Activated CD4-positive, alpha-beta memory T cell treated with anti-CD3 and anti-CD28 coated beads for 36 hours (primary cell): ENCODE measurements at regions not wholly inside any gene's neighbourhood (a gene's known extent, or its start where the extent isn't known, plus 50 kb on each side); places are given as distances from the start of the nearest gene placed in this dataset.

Experiments
- CTCF ChIA-PET: fragments of 350-600 bp; sonication (Branson Sonifier 250); formaldehyde crosslinking; loops from one replicate; lab custom pipeline; 2021; ENCODE audit warnings: antibody characterized with exemption, inconsistent platforms; lab: Charles Lee
- POLR2A ChIA-PET: fragments of 350-600 bp; sonication (Branson Sonifier 250); formaldehyde crosslinking; loops from one replicate; lab custom pipeline; 2021; ENCODE audit warnings: antibody characterized with exemption; lab: Charles Lee
- DNase-seq: peaks from one replicate; pipeline ENCODE4 v3.0.0-alpha.2; 2020
- H3K27ac Mint-ChIP-seq: one replicate; pipeline ENCODE4 v1.8.0; 2021; ENCODE audit warnings: mixed read lengths
- H3K27me3 Mint-ChIP-seq: one replicate; pipeline ENCODE4 v1.8.0; 2021; ENCODE audit warnings: mixed read lengths
- H3K36me3 Mint-ChIP-seq: one replicate; pipeline ENCODE4 v1.8.0; 2021; ENCODE audit warnings: mixed read lengths
- H3K4me1 Mint-ChIP-seq: one replicate; pipeline ENCODE4 v1.8.0; 2021; ENCODE audit warnings: low read depth, mixed read lengths
- H3K4me3 Mint-ChIP-seq: one replicate; pipeline ENCODE4 v1.8.0; 2021; ENCODE audit warnings: mild to moderate bottlenecking, mixed read lengths
- H3K9me3 Mint-ChIP-seq: one replicate; pipeline ENCODE4 v1.8.0; 2021; ENCODE audit warnings: mixed read lengths
- intact Hi-C: fragments of 100-400 bp; cut with micrococcal nuclease; formaldehyde crosslinking; loops from one replicate; pipeline ENCODE4 v1.15.1; 2023

- H3K27ac Mint-ChIP-seq = no peak overlapping the region
- no peaks in the 10 kb centered on the region for H3K9me3 Mint-ChIP-seq
- no peaks in the 10 kb centered on the region for H3K36me3 Mint-ChIP-seq
- no peaks in the 10 kb centered on the region for H3K4me1 Mint-ChIP-seq
- no peak overlapping the region for H3K4me3 Mint-ChIP-seq
- H3K27me3 Mint-ChIP-seq = peaks cover 4% of the 10 kb centered on the region
- ChIA-PET CTCF (no interaction called here), POLR2A (no interaction called here)
- DNase-seq = no peak
- intact Hi-C loops = no loop called here
Observed at GRCh38 chr19:32165750-32166149, 179.7 kb upstream of the ZNF507 start.

GRCh38 chr19:32166238-32166637 is 179.2 kb upstream of the ZNF507 start:
- no peak for DNase-seq
- no peak overlapping the region for H3K27ac Mint-ChIP-seq
- no peaks in the 10 kb centered on the region for H3K4me1 Mint-ChIP-seq
- H3K27me3 Mint-ChIP-seq = peaks cover 4% of the 10 kb centered on the region
- intact Hi-C loops = no loop called here
- H3K4me3 Mint-ChIP-seq = no peak overlapping the region
- no peaks in the 10 kb centered on the region for H3K36me3 Mint-ChIP-seq
- CTCF ChIA-PET = no interaction called here
- no peaks in the 10 kb centered on the region for H3K9me3 Mint-ChIP-seq
- POLR2A ChIA-PET = no interaction called here

- no peak for DNase-seq
- ChIA-PET CTCF (no interaction called here), POLR2A (no interaction called here)
- H3K4me3 Mint-ChIP-seq = no peak overlapping the region
- peaks cover 4% of the 10 kb centered on the region for H3K27me3 Mint-ChIP-seq
- no peak overlapping the region for H3K27ac Mint-ChIP-seq
- H3K9me3 Mint-ChIP-seq = no peaks in the 10 kb centered on the region
- H3K36me3 Mint-ChIP-seq = no peaks in the 10 kb centered on the region
- no peaks in the 10 kb centered on the region for H3K4me1 Mint-ChIP-seq
- intact Hi-C loops = no loop called here
Observed at GRCh38 chr19:32168111-32168510, 177.3 kb upstream of the ZNF507 start.

GRCh38 chr19:32168606-32169005 is 176.8 kb upstream of the ZNF507 start:
- ChIA-PET CTCF (no interaction called here), POLR2A (no interaction called here)
- no peak for DNase-seq
- no peaks in the 10 kb centered on the region for H3K9me3 Mint-ChIP-seq
- H3K27ac Mint-ChIP-seq = no peak overlapping the region
- no peak overlapping the region for H3K4me3 Mint-ChIP-seq
- H3K36me3 Mint-ChIP-seq = no peaks in the 10 kb centered on the region
- peaks cover 4% of the 10 kb centered on the region for H3K27me3 Mint-ChIP-seq
- H3K4me1 Mint-ChIP-seq = no peaks in the 10 kb centered on the region
- intact Hi-C loops = no loop called here

- POLR2A ChIA-PET = no interaction called here
- Mint-ChIP-seq H3K9me3 (no peaks in the 10 kb centered on the region), H3K36me3 (no peaks in the 10 kb centered on the region), H3K27ac (no peak overlapping the region), H3K4me1 (no peaks in the 10 kb centered on the region), H3K4me3 (no peak overlapping the region), H3K27me3 (peaks cover 2% of the 10 kb centered on the region)
- CTCF ChIA-PET = no interaction called here
- intact Hi-C loops = no loop called here
- DNase-seq = no peak
Observed at GRCh38 chr19:32171719-32172151, 173.7 kb upstream of the ZNF507 start.

GRCh38 chr19:32172566-32173160 is 172.7 kb upstream of the ZNF507 start:
- no peaks in the 10 kb centered on the region for H3K4me1 Mint-ChIP-seq
- H3K4me3 Mint-ChIP-seq = no peak overlapping the region
- H3K9me3 Mint-ChIP-seq = no peaks in the 10 kb centered on the region
- intact Hi-C loops = no loop called here
- DNase-seq = no peak
- no peak overlapping the region for H3K27ac Mint-ChIP-seq
- ChIA-PET CTCF (no interaction called here), POLR2A (interaction anchor here (0.6 kb wide), 1 partner anchor 251 kb away, joined by 3 read pairs; no protein-coding TSS in a partner anchor)
- no peaks in the 10 kb centered on the region for H3K36me3 Mint-ChIP-seq
- H3K27me3 Mint-ChIP-seq = peaks cover 2% of the 10 kb centered on the region

GRCh38 chr19:32173836-32174235 is 171.6 kb upstream of the ZNF507 start:
- H3K9me3 Mint-ChIP-seq = no peaks in the 10 kb centered on the region

GRCh38 chr19:32174386-32175113 is 170.9 kb upstream of the ZNF507 start:
- H3K4me1 Mint-ChIP-seq = no peaks in the 10 kb centered on the region
- intact Hi-C loops = no loop called here
- H3K27me3 Mint-ChIP-seq = peaks cover 2% of the 10 kb centered on the region
- no peak overlapping the region for H3K4me3 Mint-ChIP-seq
- no peak overlapping the region for H3K27ac Mint-ChIP-seq
- ChIA-PET CTCF (no interaction called here), POLR2A (no interaction called here)
- no peaks in the 10 kb centered on the region for H3K36me3 Mint-ChIP-seq
- no peaks in the 10 kb centered on the region for H3K9me3 Mint-ChIP-seq
- no peak for DNase-seq

More at GRCh38 chr19:32173836-32174235, 171.6 kb upstream of the ZNF507 start:
- Mint-ChIP-seq H3K4me3 (no peak overlapping the region), H3K4me1 (no peaks in the 10 kb centered on the region), H3K27me3 (peaks cover 2% of the 10 kb centered on the region), H3K36me3 (no peaks in the 10 kb centered on the region), H3K27ac (no peak overlapping the region)
- intact Hi-C loops = no loop called here
- no peak for DNase-seq
- CTCF ChIA-PET = no interaction called here
- POLR2A ChIA-PET = no interaction called here

- no peaks in the 10 kb centered on the region for H3K9me3 Mint-ChIP-seq
- no peak for DNase-seq
- no peaks in the 10 kb centered on the region for H3K36me3 Mint-ChIP-seq
- no peak overlapping the region for H3K4me3 Mint-ChIP-seq
- H3K4me1 Mint-ChIP-seq = no peaks in the 10 kb centered on the region
- ChIA-PET CTCF (no interaction called here), POLR2A (no interaction called here)
- no peak overlapping the region for H3K27ac Mint-ChIP-seq
- H3K27me3 Mint-ChIP-seq = peaks cover 2% of the 10 kb centered on the region
- intact Hi-C loops = no loop called here
Observed at GRCh38 chr19:32176591-32176990, 168.8 kb upstream of the ZNF507 start.

GRCh38 chr19:32177686-32178085 is 167.7 kb upstream of the ZNF507 start:
- no peak overlapping the region for H3K4me3 Mint-ChIP-seq
- peaks cover 2% of the 10 kb centered on the region for H3K27me3 Mint-ChIP-seq
- intact Hi-C loops = no loop called here
- no peaks in the 10 kb centered on the region for H3K36me3 Mint-ChIP-seq
- H3K27ac Mint-ChIP-seq = no peak overlapping the region
- CTCF ChIA-PET = no interaction called here
- H3K4me1 Mint-ChIP-seq = no peaks in the 10 kb centered on the region
- no peak for DNase-seq
- no peaks in the 10 kb centered on the region for H3K9me3 Mint-ChIP-seq
- POLR2A ChIA-PET = no interaction called here

GRCh38 chr19:32178401-32178800 is 167.0 kb upstream of the ZNF507 start:
- Mint-ChIP-seq H3K4me3 (no peak overlapping the region), H3K27me3 (peaks cover 2% of the 10 kb centered on the region), H3K9me3 (no peaks in the 10 kb centered on the region), H3K36me3 (no peaks in the 10 kb centered on the region), H3K27ac (no peak overlapping the region), H3K4me1 (no peaks in the 10 kb centered on the region)
- intact Hi-C loops = no loop called here
- ChIA-PET CTCF (interaction anchor here (0.5 kb wide), 1 partner anchor 46 kb away, joined by 3 read pairs; no protein-coding TSS in a partner anchor), POLR2A (no interaction called here)
- no peak for DNase-seq

- intact Hi-C loops = no loop called here
- no peaks in the 10 kb centered on the region for H3K4me1 Mint-ChIP-seq
- ChIA-PET POLR2A (no interaction called here), CTCF (interaction anchor here (0.5 kb wide), 1 partner anchor 46 kb away, joined by 3 read pairs; no protein-coding TSS in a partner anchor)
- H3K4me3 Mint-ChIP-seq = no peak overlapping the region
- H3K9me3 Mint-ChIP-seq = no peaks in the 10 kb centered on the region
- no peak overlapping the region for H3K27ac Mint-ChIP-seq
- no peaks in the 10 kb centered on the region for H3K36me3 Mint-ChIP-seq
- no peak for DNase-seq
- peaks cover 2% of the 10 kb centered on the region for H3K27me3 Mint-ChIP-seq
Observed at GRCh38 chr19:32178956-32179355, 166.5 kb upstream of the ZNF507 start.
